Activated CD8-positive, alpha-beta memory T cell treated with anti-CD3 and anti-CD28 coated beads for 1 hour (primary cell): ENCODE measurements at regions not wholly inside any gene's neighbourhood (a gene's known extent, or its start where the extent isn't known, plus 50 kb on each side); places are given as distances from the start of the nearest gene placed in this dataset.

Experiments
- DNase-seq, 2 donors: peaks; one replicate each; pipeline ENCODE4 v3.0.0-alpha.2; 2020; ENCODE audit warnings: low read depth in 1 of 2; ENCODE audit errors: extremely low read depth in 1 of 2

DNA sequence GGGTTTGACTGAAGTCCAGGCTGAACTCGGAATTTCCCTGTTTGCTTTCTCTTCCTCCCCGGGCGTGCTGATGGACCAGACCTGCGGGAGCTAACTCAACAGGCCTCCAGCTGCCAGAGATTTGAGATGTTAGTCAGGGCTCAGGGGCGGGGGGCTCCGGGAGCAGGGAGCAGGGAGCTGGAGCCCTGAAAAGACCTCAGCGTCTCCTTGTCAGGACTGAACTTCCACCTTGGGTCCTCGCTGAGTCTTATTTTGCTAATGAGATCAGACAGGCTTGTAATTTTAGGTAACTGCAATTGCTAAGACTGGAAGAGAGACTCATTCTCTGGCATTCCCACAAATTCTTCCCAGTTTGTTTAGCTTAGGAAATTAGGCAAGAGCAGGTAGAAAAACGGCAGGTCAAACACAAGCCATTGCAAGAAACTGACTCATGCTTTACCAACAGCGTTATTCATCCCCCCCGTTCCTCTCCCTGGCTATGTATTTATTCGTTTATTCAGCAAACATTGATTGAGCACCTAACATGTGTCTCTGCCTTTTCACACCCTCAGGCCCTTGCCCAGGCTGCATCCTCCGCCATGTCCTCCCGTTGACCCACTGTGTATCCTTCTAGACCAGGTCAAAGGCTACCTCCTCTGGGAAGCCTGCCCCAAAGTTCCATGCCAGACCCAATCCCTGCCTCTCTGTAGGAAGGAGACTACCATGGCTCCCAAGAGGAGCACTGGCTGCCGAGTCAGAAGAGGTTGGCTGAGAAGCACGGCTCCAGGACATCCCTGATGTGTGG, 80.4 kb upstream of the DIO3 start:
- no peak for DNase-seq

DNA sequence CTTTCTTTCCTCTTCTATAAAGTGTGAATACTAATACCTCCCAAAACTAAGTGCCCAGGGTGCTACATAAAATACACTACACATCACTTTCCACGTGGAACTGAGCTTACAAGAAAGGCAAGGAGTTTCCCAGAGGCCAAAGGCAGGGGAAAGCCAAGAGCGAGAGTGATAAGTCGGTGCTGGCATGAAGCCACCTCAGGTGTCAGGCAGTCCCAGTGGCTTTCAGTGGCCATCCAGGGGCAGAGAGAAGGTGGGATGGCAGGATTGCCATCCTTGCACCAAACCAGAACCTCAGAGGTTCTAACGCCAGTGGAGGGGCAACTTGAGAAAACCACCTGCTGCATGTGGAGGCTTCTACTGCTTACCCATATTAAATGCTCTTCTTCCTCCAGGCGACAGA, 79.7 kb upstream of the DIO3 start:
- no peak for DNase-seq

DNA sequence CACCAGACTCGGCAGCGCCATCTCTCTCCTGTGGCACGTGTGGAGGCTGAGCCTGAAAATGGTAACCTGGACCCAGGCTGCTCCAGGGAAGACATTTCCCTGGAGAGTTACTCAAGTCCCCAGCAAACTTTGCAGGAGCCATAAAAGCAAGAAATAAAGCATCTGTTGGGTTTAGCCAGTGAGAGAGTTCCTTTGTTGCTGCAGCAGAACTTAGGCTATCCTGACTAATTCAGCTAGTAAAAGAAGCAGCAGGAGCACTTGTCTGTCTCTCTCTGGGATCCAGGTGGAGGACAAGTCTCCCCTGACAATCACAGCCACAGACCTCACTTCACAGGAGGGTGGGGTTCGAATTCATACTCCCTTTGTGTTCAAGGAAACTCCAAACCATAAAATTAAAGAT, 79.2 kb upstream of the DIO3 start:
- no peak for DNase-seq

DNA sequence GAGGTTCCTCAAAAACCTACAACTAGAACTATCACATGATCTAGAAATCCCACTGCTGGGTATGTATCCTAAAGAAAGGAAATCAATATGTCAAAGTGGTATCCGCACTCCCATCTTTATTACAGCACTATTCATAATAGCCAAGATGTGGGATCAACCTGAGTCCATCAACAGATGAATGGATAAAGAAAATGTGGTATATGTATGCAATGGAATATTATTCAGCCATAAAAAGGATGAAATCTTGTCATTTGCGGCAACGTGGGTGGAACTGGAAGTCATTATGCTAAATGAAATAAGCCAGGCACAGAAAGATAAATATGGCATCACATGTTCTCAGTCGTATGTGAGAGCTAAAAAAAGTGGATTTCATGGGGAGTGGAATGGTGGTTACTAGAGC, 77.5 kb upstream of the DIO3 start:
- no peak for DNase-seq

DNA sequence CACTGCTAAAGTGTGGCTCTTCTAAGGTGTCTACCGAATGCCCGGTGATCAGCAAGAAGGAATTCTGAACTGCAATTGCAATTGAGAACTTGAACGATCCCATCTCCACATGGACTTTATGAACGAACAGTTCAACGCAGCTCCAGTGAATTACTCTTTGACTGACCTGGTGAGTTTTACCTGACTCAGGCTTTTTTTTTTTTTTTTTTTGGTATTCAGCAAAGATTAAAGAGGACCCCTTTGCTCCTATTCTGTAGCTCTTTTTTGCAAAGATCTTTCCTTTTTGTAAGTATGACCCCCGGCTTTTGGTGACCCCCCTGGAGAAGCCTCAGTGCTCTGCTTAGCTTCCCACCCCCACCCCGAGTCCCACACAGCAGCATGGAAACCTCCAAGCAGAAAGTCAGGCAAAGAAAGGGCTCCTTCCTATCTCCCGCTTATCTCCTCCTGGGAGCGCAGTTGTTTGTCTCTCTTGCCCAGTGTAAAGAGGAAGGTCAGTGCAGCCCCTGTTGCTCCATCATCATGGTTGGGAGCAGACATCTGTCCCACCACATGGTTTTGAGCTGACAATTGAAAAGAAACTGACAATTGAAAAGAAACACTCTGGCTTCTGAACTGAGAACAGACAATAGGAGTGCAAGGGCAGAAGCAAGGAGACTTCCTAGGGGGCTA, 72.1 kb upstream of the DIO3 start:
- no peak for DNase-seq

DNA sequence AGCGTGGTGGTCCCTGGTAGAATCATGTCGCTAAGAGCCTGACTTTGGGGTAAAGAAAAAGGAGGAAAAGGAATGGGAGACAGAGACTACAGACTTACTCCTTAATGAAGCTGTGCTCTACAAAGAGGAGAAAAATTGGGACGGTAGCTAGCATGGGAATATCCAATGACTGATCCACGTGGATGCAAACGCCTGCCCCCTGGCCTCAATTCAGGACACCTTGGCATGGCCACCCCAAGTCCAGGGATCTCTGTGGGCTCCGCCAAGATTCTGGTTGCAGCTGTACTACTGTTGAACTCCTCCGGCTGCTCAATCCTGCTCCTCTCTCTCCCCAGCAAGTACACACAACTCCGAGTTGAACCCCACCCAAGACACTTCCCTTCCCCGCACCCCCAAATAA, 70.5 kb upstream of the DIO3 start:
- DNase-seq: no peak

DNA sequence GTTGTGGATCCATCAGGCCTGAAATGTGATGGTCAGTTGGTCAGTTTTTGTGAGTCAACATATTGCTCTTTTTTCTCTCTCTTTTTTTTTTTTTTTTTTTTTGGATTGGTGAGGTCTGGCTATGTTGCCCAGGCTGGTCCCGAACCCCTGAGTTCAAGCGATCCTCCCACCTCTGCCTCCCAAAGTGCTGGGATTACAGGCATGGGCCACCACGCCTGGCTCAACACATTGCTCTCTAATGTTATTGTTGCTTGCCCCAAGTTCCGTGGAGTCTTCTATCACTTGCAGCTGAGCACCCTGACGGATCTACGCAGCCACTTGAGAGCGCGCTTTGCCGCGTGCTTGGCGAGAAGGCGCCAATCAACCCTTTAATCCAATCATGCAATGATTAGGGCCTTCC, 69.5 kb upstream of the DIO3 start:
- no peak for DNase-seq

DNA sequence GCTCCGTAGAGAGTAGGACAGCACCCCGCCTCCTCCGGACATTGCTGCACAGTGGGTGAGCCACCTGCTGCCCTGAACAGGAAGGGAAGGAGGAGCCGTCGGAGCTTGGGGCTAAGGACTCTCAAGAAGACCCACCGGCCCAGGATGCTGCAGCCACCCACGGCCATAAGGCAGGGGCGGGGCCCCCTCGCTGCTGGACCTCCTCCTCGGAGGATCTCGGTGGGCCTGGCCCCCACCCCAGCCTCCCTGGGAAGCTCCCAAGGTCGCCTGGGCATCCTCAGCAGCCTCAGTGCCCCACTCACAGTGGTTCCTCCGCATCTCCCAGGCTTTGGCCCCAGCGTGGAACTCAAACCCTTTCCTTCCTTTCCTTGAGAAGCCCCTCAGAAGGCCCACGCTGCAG, 68.6 kb upstream of the DIO3 start:
- DNase-seq: no peak

DNA sequence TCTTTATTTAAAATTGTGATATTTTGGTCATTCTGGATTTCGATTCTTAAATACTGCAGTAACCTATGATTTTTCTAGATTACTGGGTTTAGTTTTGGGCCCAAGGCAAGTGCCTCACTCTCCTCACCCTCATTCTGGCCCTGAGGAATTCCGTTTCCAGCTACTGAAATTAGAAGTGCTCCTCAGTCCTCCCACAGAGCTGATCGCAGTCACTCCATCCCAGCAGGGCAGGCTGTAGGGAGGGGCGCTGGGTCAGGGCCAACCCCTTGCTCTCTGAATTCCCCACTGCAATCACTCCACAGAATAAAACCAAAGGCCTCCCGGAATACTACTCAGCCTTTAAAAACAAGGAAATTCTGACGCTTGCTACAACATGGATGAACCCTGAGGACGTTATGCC, 66.5 kb upstream of the DIO3 start:
- no peak for DNase-seq

DNA sequence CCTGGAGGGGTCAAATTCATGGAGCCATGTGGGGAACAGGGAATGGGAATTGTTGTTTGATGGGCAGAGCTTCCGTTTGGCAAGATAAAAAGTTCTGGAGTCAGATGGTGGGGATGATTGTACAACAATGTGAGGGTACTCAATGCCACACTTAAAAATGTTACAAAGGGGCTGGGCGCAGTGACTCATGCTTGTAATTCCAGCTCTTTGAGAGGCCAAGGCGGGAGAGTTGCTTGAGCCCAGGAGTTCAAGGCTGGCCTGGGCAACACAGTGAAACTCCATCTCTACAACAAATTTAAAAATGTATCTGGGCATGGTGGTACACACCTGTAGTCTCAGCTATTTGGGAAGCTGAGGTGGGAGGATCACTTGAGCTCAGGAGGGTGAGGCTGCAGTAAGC, 66.0 kb upstream of the DIO3 start:
- no peak for DNase-seq

DNA sequence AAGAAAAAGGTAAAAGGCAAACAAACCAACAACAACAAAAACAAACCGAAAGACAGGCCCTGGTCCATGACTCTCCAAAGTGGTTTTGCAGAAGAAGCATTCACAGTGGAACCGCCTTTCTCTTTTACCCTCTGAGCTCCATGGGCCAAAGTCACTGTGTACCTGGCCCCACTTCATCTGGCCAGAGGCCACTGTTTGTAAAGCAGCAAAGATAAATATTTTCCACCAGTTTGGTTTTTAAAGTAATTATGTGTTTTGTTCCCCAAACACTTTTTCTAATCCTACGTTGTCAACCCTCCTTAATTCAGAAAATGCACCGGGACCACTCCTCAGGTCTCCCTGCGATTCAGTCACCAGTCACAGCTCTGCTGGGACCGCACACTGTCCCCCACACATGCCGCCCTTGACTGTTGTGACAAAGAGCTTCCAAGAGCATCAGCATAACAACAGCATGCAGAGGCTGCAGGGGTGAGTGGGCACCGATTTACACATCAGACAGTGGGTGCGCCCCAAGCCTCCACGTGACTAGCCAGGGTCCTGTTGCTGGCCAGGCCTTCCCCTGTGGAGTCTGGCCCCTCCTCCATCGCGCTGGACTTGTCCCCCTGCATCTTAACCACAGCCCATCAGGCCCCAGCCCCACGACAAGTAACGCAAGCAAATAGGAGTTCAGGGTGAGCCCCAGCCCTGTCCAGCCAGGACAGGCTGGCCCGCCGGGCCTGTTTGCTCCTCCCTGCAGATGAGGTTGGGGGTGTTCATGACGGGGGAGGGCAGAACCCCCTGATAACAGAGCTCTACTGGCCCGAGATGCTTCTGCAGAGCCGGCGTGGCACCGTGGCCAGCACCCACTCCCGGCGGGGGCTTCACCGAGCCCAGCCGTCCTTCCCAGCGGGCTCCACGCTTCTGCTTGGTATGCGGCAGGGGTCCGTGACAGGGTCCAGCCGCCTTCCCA, 65.2 kb upstream of the DIO3 start:
- DNase-seq: no peak

DNA sequence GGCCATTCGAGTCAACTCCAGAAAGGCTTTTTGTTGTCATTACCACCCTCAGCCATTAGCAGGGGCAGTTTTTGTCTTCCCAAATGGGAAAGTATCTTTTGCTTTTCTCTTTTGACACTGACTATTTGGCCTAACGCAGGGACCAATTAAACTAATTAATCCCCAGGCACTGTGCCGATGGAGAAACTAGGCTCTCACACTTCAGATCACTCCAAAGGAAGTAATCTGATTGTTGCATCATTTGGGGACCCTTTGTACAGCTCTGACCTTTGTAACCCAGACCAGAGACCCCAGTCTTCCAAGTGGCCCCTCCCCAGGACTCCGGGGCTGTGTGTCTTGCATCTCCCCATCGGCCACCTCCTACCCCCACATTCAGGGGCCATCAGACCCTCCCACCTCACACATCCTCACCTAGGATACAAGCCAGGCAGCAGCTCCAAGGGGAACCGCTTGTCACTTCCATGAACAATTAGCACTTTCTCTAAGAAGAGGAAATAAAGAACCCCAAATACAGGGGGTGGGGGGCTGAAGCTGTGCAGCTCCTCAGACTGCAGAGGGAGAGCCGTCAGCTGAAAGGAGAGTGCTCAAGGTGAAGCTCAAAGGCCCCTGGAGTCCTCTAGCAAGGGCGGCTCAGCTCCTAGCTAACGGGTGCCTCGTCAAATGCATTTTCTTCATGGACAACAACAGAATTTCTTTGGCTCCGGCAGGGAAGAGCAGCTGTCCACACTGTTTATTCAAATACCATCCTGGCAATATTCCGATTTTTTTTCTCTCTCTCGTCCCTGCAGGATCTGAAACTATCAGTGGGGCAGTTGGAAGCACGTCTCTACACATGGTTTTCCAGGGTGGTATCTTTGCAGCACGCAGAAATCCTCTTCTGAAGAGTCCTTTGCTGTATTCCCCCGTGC, 64.3 kb upstream of the DIO3 start:
- no peak for DNase-seq

DNA sequence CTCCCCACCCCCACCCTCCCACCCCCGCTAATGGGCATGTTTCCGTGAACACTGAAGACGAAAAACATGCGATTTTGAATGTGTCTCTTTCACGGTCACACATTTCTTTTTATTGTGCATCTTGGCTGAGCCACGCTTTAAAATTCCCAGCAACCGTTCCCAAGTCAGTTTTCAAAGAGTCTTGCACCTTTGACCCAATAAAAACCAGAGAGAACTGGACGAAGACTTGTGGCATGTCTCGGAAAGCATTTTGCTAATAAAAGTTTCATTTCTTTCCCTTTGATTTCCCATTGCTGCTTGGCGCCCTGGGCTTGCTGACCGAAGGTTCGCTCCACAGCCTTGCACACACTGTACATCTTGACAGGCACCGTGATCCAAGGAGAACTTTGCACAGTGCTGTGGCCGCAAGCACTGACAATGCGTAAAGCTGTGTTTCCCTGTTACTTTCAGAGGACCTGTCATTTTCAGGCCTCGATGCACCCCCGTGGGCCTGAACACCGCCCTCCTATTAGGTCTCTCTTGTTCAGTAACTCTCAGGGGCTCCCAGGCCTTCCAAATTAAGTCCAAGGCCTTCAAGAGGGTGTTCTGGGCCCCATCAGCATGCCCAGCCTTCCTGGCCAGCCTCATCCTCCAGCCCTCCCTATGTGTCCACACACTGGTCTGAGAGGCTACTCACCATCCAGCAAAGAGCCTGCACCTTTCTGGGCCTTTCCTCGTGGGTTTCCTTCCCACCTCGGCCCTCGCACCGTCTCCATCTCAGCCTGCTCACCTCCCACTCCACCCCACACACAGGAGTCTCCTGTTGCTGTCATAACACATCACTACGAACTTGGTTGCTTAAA, 63.4 kb upstream of the DIO3 start:
- no peak for DNase-seq

DNA sequence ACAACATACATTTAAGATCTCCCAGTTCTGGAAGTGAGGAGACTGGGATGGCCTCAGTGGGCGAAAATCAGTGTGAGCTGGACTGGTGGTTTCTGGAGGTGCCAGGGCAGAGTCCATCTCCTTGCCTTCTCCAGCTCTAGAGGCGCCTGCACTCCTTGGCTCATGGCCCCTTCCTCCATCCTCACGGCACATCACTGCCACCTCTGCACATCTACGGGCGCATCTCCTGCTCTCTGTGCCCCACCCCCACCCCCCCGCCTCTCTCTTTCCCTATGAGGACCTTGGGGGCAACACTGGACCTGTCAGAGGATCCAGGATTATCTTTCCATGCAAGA, 62.8 kb upstream of the DIO3 start:
- DNase-seq: no peak

DNA sequence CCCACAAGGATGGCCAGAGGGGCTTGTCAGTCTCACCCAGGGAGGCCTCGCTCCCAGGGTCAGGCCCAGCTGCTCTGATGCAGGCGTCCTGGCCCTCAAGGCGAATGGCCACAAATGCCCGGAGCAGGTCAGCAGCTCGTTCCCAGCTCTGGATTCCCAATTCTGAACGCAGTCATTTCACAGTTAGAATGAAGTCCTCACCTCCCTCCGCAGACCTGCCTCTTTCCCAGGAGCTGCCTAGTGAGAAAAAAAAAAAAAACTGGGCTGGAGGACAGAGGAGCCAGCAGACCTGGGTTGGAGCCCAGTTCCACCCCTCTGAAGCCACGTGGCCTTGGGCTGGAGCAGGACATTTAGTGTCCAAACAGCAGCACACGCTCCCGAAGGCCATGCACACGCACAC, 62.2 kb upstream of the DIO3 start:
- no peak for DNase-seq

DNA sequence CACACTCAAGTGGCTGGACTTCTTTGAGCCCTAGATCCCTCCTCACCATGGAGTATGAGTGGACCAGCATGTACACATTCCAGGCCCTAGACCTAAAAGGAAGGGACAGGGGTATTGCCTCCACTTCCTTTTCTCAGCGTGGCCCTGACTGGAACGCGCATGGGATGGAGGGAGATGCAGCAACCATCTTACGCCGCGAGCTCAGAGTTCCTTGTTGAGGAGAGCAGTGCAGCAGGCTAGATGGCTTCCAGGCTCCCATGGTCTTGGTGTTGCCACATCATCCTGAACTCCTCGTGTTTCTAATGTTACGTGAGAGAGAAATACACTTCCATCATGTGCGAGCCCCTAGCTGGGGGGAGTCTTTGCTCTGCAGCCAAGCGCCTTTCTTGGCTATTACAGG, 61.8 kb upstream of the DIO3 start:
- no peak for DNase-seq

DNA sequence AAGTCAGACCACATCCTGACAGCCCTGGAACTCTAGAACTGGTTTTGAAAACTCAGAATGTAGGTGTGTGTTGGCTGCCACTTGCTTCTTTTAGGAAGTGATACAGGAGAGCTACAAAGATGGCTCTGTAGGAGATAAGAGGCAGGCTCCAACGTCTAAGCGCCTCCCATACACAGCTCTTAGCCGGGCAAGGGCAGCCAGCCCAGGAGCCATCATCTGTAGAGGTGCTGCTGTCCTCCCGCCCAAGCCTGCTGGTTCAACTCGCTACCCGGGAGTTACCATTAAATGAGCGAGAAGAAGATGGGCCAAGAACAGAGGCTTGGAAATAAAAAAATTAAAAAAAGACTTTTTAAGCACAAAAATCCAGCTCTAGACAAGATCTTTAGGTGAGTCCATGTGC, 61.2 kb upstream of the DIO3 start:
- no peak for DNase-seq

DNA sequence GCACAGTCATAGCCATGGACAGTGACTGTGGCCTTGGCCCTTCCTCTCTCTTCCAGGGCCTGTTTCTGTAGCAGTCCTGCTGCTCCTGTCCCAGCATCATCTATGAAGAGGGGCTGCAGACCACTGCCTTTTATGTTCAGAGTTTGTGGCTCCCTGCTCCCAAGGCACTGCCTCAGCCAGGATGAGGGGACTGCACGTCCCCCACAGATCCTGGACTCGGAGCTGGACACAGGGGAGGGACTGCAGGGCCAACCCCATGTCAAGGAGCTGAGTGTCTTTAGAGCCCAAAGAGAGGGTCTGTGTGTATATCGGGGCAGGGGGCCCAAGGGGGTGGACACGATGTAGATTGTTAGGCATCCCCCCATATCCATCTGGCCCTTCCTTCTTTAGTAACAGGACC, 60.6 kb upstream of the DIO3 start:
- no peak for DNase-seq

DNA sequence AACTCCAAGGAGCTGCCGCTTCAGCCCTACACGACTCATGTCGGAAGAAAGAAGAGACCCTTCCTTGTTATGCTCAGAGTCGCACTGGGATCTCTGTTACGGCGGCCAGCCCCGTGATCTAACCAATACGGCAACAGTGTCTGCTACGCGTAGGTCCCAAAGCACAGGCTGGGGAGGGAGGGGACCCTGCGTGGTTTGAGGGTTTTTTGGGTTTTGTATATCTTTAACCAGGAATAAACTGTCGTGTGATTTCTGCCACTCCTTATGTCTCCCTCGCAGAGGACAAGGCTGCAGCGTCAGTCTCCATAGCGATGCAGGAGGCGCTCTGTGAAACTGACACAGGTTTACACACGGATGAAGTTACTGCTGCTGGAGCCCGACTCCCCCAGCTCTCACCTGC, 60.0 kb upstream of the DIO3 start:
- no peak for DNase-seq
